HepG2 (cell line): ENCODE measurements at regions not wholly inside any gene's neighbourhood (a gene's known extent, or its start where the extent isn't known, plus 50 kb on each side); places are given as distances from the start of the nearest gene placed in this dataset.

Experiments used
- ATAC-seq: fragments of 200-7000 bp; cut with Tn5 transposase; 3 replicates; pipeline ENCODE4 v1.9.1; 2020; ENCODE audit warnings: mild to moderate bottlenecking, moderate library complexity
- BruUV-seq: library from RNA; stranded (reverse); fragments of 400-500 nt; replicated peaks from 2 replicates; lab custom pipeline; 2021; lab: Mats Ljungman, UMichigan
- CTCF ChIA-PET: fragments of 300-600 bp; formaldehyde crosslinking; extraction: SDS; loops from one replicate; lab custom pipeline; 2021; ENCODE audit warnings: low total read pairs, inconsistent platforms, low intra/inter-chr PET ratio; lab: Yijun Ruan, JAX
- POLR2A ChIA-PET: fragments of 350-600 bp; sonication (Branson Sonifier 250); formaldehyde crosslinking; loops from one replicate; lab custom pipeline; 2020; ENCODE audit warnings: antibody characterized with exemption, inconsistent platforms; lab: Yijun Ruan, JAX
- DNase-seq: peaks from one replicate; pipeline ENCODE4 v3.0.0-alpha.2; 2015; ENCODE audit warnings: low spot score
- FAIRE-seq: peaks from 3 replicates; lab custom pipeline; 2011; peaks lifted over from hg19 to GRCh38; lab: Jason Lieb, UNC
- H2AFZ ChIP-seq: one replicate; pipeline ENCODE4 v1.6.1; 2011; ENCODE audit warnings: low read length, inconsistent platforms
- H3K27ac ChIP-seq: fragments of 300-600 bp; 3 replicates; pipeline ENCODE4 v1.8.0; 2011; ENCODE audit warnings: mixed run types, mild to moderate bottlenecking, mixed read lengths, low read length, inconsistent platforms; ENCODE audit not compliant: insufficient read depth; ENCODE audit errors: extremely low read length
- H3K27me3 ChIP-seq, 2 experiments: fragments of 200-600 bp in 1 of 2; 2 replicates in 1 of 2; 3 replicates in 1 of 2; pipeline versions ENCODE4 v1.6.0 to v1.8.0; 2011; ENCODE audit warnings: low read length in 2 of 2, mild to moderate bottlenecking in 2 of 2, moderate library complexity in 2 of 2, inconsistent platforms in 1 of 2; ENCODE audit not compliant: insufficient read depth in 2 of 2, control insufficient read depth in 1 of 2
- H3K36me3 ChIP-seq, 2 experiments: fragments of 200-600 bp in 1 of 2; replicated peaks in 1 of 2; 2 replicates in 1 of 2; 3 replicates in 1 of 2; pipeline versions ENCODE4 v1.5.1 to v1.8.0; 2011; ENCODE audit warnings: low read length in 2 of 2, inconsistent platforms in 1 of 2; ENCODE audit not compliant: insufficient read depth in 2 of 2, control insufficient read depth in 1 of 2
- H3K4me1 ChIP-seq: 2 replicates; pipeline ENCODE4 v1.5.1; 2012; ENCODE audit warnings: low read length, inconsistent platforms; ENCODE audit not compliant: insufficient read depth
- H3K4me2 ChIP-seq: 2 replicates; pipeline ENCODE4 v1.6.0; 2011; ENCODE audit warnings: low read depth, low read length, inconsistent platforms
- H3K4me3 ChIP-seq, 3 experiments: fragments of 200-600 bp in 1 of 3; sonication (generic), shearing (Covaris generic) in 1 of 3; replicated peaks in 1 of 3; 2 replicates each; pipeline ENCODE4 v1.5.1; 2011 to 2016; ENCODE audit warnings: low read length in 3 of 3, inconsistent platforms in 2 of 3, low read depth in 2 of 3, mild to moderate bottlenecking in 2 of 3, control low read depth in 1 of 3, mixed read lengths in 1 of 3; ENCODE audit not compliant: insufficient read depth in 1 of 3
- H3K79me2 ChIP-seq: one replicate; pipeline ENCODE4 v1.6.1; 2011; ENCODE audit warnings: low read length, inconsistent platforms; ENCODE audit not compliant: insufficient read depth
- H3K9ac ChIP-seq: 2 replicates; pipeline ENCODE4 v1.6.0; 2011; ENCODE audit warnings: mild to moderate bottlenecking, low read depth, low read length, inconsistent platforms; ENCODE audit not compliant: insufficient read depth
- H3K9me3 ChIP-seq: 2 replicates; pipeline ENCODE4 v1.5.1; 2012; ENCODE audit warnings: mild to moderate bottlenecking, low read length
- H4K20me1 ChIP-seq: 2 replicates; pipeline ENCODE4 v1.6.0; 2011; ENCODE audit warnings: inconsistent platforms, mild to moderate bottlenecking, low read length, moderate library complexity; ENCODE audit not compliant: insufficient read depth
- AFF4 ChIP-seq: sonication (generic); formaldehyde crosslinking; IDR thresholded peaks from 2 replicates; pipeline ENCODE4 v1.4.0; 2020; ENCODE audit warnings: missing genetic modification reagents
- FOXP4 ChIP-seq: sonication (generic); formaldehyde crosslinking; IDR thresholded peaks from 2 replicates; pipeline ENCODE4 v1.4.0; 2020; ENCODE audit warnings: missing genetic modification reagents
- LCORL ChIP-seq, 2 experiments: fragments of 450-650 bp in 1 of 2; sonication (generic) in 1 of 2; formaldehyde crosslinking in 1 of 2; IDR thresholded peaks; 2 replicates each; pipeline versions ENCODE4 v1.5.0 to v1.6.1; 2017 to 2020; ENCODE audit warnings: antibody characterized with exemption in 1 of 2, missing genetic modification reagents in 1 of 2
- LRRFIP1 ChIP-seq: sonication (generic); formaldehyde crosslinking; conservative IDR thresholded peaks from 2 replicates; pipeline ENCODE4 v1.4.0; 2020; ENCODE audit warnings: missing genetic modification reagents
- MAF1 ChIP-seq: sonication (generic); formaldehyde crosslinking; IDR thresholded peaks from 2 replicates; pipeline ENCODE4 v1.5.0; 2020; ENCODE audit warnings: missing genetic modification reagents, borderline replicate concordance
- SSRP1 ChIP-seq: IDR thresholded peaks from 2 replicates; pipeline ENCODE4 v1.6.1; 2016; ENCODE audit warnings: control low read depth
- TGIF2 ChIP-seq: IDR thresholded peaks from 2 replicates; pipeline ENCODE4 v1.6.1; 2016; ENCODE audit warnings: control low read depth, missing compliant biosample characterization
- TRAFD1 ChIP-seq: sonication (generic); formaldehyde crosslinking; IDR thresholded peaks from 2 replicates; pipeline ENCODE4 v1.5.1; 2020; ENCODE audit warnings: missing genetic modification reagents, mild to moderate bottlenecking, borderline replicate concordance
- ZNF619 ChIP-seq: sonication (generic); formaldehyde crosslinking; IDR thresholded peaks from 2 replicates; pipeline ENCODE4 v1.4.0; 2020; ENCODE audit warnings: mild to moderate bottlenecking, missing genetic modification reagents
- WGBS: methylation state at CpG from one replicate; pipeline ENCODE4 v1.1.6; 2017; ENCODE audit warnings: low lambda C conversion rate; 5-methylcytosine and 5-hydroxymethylcytosine counted together
- in situ Hi-C: cut with HindIII; loops from 2 replicates; pipeline ENCODE4 v1.10.0; 2017; ENCODE audit warnings: low pct_unique_long_range_greater_than_20kb; ENCODE audit not compliant: extremely low pct_ligation_motif_present
- intact Hi-C: fragments of 100-400 bp; cut with micrococcal nuclease; formaldehyde crosslinking; loops from one replicate; pipeline ENCODE4 v1.10.0; 2022; ENCODE audit not compliant: unreplicated experiment

GRCh38 chr1:222911866-222912265 lies 97.0 kb downstream of the DISP1 start:
- WGBS = 64% methylated on average over 1 of the region's 1 CpG
- ChIA-PET POLR2A (no interaction called here), CTCF (no interaction called here)
- H3K36me3 ChIP-seq = no peaks in the 10 kb centered on the region
- no peak for DNase-seq
- H3K9me3 ChIP-seq = peaks cover 3% of the 10 kb centered on the region; the same call in 1 of the 2 replicates
- H3K27me3 ChIP-seq = no peaks in the 10 kb centered on the region
- TF ChIP-seq TRAFD1 (no peak), TGIF2 (CRISPR knock-in tag) (no peak), LRRFIP1 (CRISPR knock-in tag) (no peak), ZNF619 (CRISPR knock-in tag) (no peak), AFF4 (CRISPR knock-in tag) (no peak), MAF1 (CRISPR knock-in tag) (no peak), LCORL (IDR thresholded peaks at IDR 0.05) (no peak), LCORL (CRISPR knock-in tag; IDR thresholded peaks at IDR 0.05) (no peak), SSRP1 (CRISPR knock-in tag) (no peak), FOXP4 (CRISPR knock-in tag) (no peak)
- TF ChIP-seq, all 625 proteins: peak for 0
- no TSS peak for BruUV-seq
- Histone ChIP-seq H3K4me2 (no peak overlapping the region), H2AFZ (no peak overlapping the region), H3K4me1 (no peaks in the 10 kb centered on the region), H3K79me2 (no peaks in the 10 kb centered on the region), H3K9ac (no peak overlapping the region), H4K20me1 (no peaks in the 10 kb centered on the region), H3K4me3 (no peak overlapping the region), H3K27ac (no peak overlapping the region)
- in situ Hi-C loops (no loop called here), intact Hi-C loops (no loop called here)
- FAIRE-seq (no peak), ATAC-seq (no peak)
